Neural cell (in vitro differentiated cells): ENCODE measurements at regions not wholly inside any gene's neighbourhood (a gene's known extent, or its start where the extent isn't known, plus 50 kb on each side); places are given as distances from the start of the nearest gene placed in this dataset.

ENCODE experiments used
- H2AFZ ChIP-seq: fragments of 200-600, 300-800 bp; sonication (generic), shearing (Covaris generic); 2 replicates; pipeline ENCODE4 v1.6.0; 2014; ENCODE audit warnings: low read depth, mild to moderate bottlenecking, antibody characterized with exemption, low read length, moderate library complexity
- H3F3A ChIP-seq: fragments of 200-600 bp; shearing (Covaris generic); 2 replicates; pipeline ENCODE4 v1.6.1; 2016; ENCODE audit warnings: mild to moderate bottlenecking, moderate library complexity, mixed read lengths, antibody characterized with exemption, low read length; ENCODE audit not compliant: insufficient read depth, poor library complexity, severe bottlenecking
- H3K27ac ChIP-seq: fragments of 200-600, 300-800 bp; sonication (generic), shearing (Covaris generic); 2 replicates; pipeline ENCODE4 v1.5.1; 2014; ENCODE audit warnings: mild to moderate bottlenecking, low read length, moderate library complexity
- H3K27me3 ChIP-seq: fragments of 300-800, 200-600 bp; sonication (generic), shearing (Covaris generic); 2 replicates; pipeline ENCODE4 v1.6.0; 2014; ENCODE audit warnings: mild to moderate bottlenecking, low read depth, low read length, moderate library complexity; ENCODE audit not compliant: insufficient read depth
- H3K36me3 ChIP-seq: fragments of 300-800, 200-600 bp; sonication (generic), shearing (Covaris generic); 2 replicates; pipeline ENCODE4 v1.5.1; 2014; ENCODE audit warnings: mild to moderate bottlenecking, antibody characterized with exemption, low read length, moderate library complexity; ENCODE audit not compliant: insufficient read depth
- H3K4me2 ChIP-seq: fragments of 300-800, 200-600 bp; sonication (generic), shearing (Covaris generic); 2 replicates; pipeline ENCODE4 v1.6.0; 2014; ENCODE audit warnings: mild to moderate bottlenecking, low read length
- H3K4me3 ChIP-seq: fragments of 300-800, 200-600 bp; sonication (generic), shearing (Covaris generic); 2 replicates; pipeline ENCODE4 v1.5.1; 2014; ENCODE audit warnings: mild to moderate bottlenecking, low read length, moderate library complexity
- H3K79me2 ChIP-seq: fragments of 200-600 bp; shearing (Covaris generic); replicated peaks from 2 replicates; pipeline ENCODE4 v1.6.0; 2014; ENCODE audit warnings: mild to moderate bottlenecking, low read length, moderate library complexity; ENCODE audit not compliant: insufficient read depth
- H3K9ac ChIP-seq: fragments of 300-800, 200-600 bp; sonication (generic), shearing (Covaris generic); 2 replicates; pipeline ENCODE4 v1.6.1; 2016; ENCODE audit warnings: mild to moderate bottlenecking, low read length, mixed read lengths
- H3K9me2 ChIP-seq: fragments of 200-600 bp; shearing (Covaris generic); 2 replicates; pipeline ENCODE4 v1.6.1; 2016; ENCODE audit warnings: mild to moderate bottlenecking, low read length, mixed read lengths; ENCODE audit not compliant: insufficient read depth
- H3K9me3 ChIP-seq: fragments of 200-600, 300-800 bp; sonication (generic), shearing (Covaris generic); 2 replicates; pipeline ENCODE4 v1.6.1; 2016; ENCODE audit warnings: mild to moderate bottlenecking, mixed run types, low read length, moderate library complexity, mixed read lengths
- H4K20me1 ChIP-seq: fragments of 200-600 bp; shearing (Covaris generic); 2 replicates; pipeline ENCODE4 v1.6.1; 2016; ENCODE audit warnings: mild to moderate bottlenecking, mixed run types; ENCODE audit not compliant: insufficient read depth
- EP300 ChIP-seq: fragments of 450-650 bp; conservative IDR thresholded peaks from 2 replicates; pipeline ENCODE4 v1.6.1; 2014; ENCODE audit warnings: antibody characterized with exemption, mild to moderate bottlenecking, moderate library complexity; ENCODE audit not compliant: poor library complexity, severe bottlenecking
- EZH2 ChIP-seq: fragments of 200-600, 300-800 bp; shearing (Covaris generic), sonication (generic); IDR thresholded peaks from 2 replicates; pipeline ENCODE4 v1.6.1; 2014; ENCODE audit warnings: antibody characterized with exemption, low read length, borderline replicate concordance, mild to moderate bottlenecking; ENCODE audit not compliant: insufficient read depth, poor library complexity, severe bottlenecking
- MXI1 ChIP-seq: fragments of 450-650 bp; conservative IDR thresholded peaks from 2 replicates; pipeline ENCODE4 v1.6.1; 2014; ENCODE audit warnings: antibody characterized with exemption, mild to moderate bottlenecking; ENCODE audit not compliant: poor library complexity, severe bottlenecking
- POLR2AphosphoS5 ChIP-seq: IDR thresholded peaks from 2 replicates; pipeline ENCODE4 v1.6.1; 2012
- RAD21 ChIP-seq: fragments of 450-650 bp; conservative IDR thresholded peaks from 2 replicates; pipeline ENCODE4 v1.6.1; 2014; ENCODE audit warnings: antibody characterized with exemption, mild to moderate bottlenecking, moderate library complexity
- SMC3 ChIP-seq: fragments of 450-650 bp; conservative IDR thresholded peaks from 2 replicates; pipeline ENCODE4 v1.6.1; 2014; ENCODE audit warnings: antibody characterized with exemption, mild to moderate bottlenecking, moderate library complexity; ENCODE audit not compliant: poor library complexity
- TAF1 ChIP-seq: IDR thresholded peaks from 2 replicates; pipeline ENCODE4 v1.6.1; 2012; ENCODE audit warnings: low read depth
- TF ChIP-seq, protein P1 (sequence below): fragments of 450-650 bp; IDR thresholded peaks from 2 replicates; pipeline ENCODE4 v1.5.1; 2014; ENCODE audit warnings: antibody characterized with exemption, mild to moderate bottlenecking, moderate library complexity; ENCODE audit not compliant: poor library complexity, severe bottlenecking
- TF ChIP-seq, protein P2 (sequence below): IDR thresholded peaks from 2 replicates; pipeline ENCODE4 v1.6.1; 2012; ENCODE audit warnings: borderline replicate concordance

DNA sequence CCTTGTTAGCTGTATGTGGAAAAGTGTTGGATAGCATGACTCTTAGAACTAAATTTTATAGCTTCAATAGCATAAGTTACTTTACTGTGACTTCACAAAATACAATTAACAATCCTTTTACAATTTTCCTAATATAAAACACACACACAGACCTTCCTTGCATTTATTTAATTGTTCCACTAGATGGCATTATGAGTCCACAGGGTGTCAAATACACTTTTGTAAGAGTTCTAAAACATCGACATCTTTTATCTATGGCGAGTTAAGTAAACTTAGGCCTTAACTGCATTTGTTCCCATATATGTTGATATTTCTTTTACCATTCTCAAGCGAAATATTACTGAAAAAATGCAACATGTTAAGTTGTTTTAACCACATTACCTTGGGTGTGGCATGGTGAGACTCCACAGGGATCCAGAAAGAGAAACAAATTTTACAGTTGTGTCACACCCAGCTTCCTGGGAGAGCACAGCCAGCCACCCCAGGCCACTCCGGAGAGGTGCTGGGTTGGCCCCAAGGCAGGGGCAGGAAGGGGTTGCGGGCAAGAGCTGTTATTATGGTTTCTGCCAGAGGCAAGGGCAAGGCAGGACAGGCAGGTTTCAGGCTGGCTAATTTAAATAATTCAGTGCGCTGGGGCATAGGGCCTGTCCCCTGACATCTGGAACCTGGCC is 312.4 kb upstream of the MC4R start:
- H2AFZ ChIP-seq: no peak overlapping the region
- no peaks in the 10 kb centered on the region for H3K36me3 ChIP-seq
- H3K4me2 ChIP-seq: no peak overlapping the region
- no peaks in the 10 kb centered on the region for H3K79me2 ChIP-seq
- TF ChIP-seq, protein P1, sequence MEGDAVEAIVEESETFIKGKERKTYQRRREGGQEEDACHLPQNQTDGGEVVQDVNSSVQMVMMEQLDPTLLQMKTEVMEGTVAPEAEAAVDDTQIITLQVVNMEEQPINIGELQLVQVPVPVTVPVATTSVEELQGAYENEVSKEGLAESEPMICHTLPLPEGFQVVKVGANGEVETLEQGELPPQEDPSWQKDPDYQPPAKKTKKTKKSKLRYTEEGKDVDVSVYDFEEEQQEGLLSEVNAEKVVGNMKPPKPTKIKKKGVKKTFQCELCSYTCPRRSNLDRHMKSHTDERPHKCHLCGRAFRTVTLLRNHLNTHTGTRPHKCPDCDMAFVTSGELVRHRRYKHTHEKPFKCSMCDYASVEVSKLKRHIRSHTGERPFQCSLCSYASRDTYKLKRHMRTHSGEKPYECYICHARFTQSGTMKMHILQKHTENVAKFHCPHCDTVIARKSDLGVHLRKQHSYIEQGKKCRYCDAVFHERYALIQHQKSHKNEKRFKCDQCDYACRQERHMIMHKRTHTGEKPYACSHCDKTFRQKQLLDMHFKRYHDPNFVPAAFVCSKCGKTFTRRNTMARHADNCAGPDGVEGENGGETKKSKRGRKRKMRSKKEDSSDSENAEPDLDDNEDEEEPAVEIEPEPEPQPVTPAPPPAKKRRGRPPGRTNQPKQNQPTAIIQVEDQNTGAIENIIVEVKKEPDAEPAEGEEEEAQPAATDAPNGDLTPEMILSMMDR: peak; percentile 86
- TF ChIP-seq POLR2AphosphoS5: no peak
- TF ChIP-seq SMC3: peak; percentile 90
- peak; percentile 91 for TF ChIP-seq RAD21
- no peak overlapping the region for H3K4me3 ChIP-seq
- no peaks in the 10 kb centered on the region for H3K27me3 ChIP-seq
- no peak overlapping the region for H3K9ac ChIP-seq
- H3K9me3 ChIP-seq: no peaks in the 10 kb centered on the region
- H3F3A ChIP-seq: no peaks in the 10 kb centered on the region
- H4K20me1 ChIP-seq: no peaks in the 10 kb centered on the region
- H3K27ac ChIP-seq: no peak overlapping the region
- H3K9me2 ChIP-seq: no peaks in the 10 kb centered on the region

DNA sequence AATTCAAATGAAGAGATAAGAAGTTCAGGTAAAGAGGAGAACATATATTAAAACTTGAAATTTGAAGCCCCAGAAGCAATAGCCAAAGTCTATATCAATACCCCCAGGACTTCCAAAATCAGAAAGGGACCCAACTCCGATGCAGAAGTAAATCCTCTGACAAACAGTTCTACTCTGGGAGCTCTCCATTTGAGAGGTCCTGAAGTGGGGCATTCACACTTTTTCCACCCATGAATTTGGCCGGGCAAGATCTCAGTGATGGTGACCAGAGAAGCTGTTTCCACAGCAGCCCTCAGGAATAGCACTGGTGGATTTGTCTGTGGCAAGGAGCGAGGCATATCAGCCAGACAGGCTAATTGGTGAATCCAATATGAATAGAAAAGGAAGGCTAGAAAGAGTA is 313.6 kb upstream of the MC4R start:
- no peaks in the 10 kb centered on the region for H3K27me3 ChIP-seq

More for the DNA sequence above, 313.6 kb upstream of the MC4R start:
- H3K4me2 ChIP-seq: no peak overlapping the region
- H2AFZ ChIP-seq: no peak overlapping the region
- no peaks in the 10 kb centered on the region for H4K20me1 ChIP-seq
- no peak overlapping the region for H3K27ac ChIP-seq
- H3F3A ChIP-seq: no peaks in the 10 kb centered on the region
- no peaks in the 10 kb centered on the region for H3K36me3 ChIP-seq
- H3K79me2 ChIP-seq: no peaks in the 10 kb centered on the region
- no peaks in the 10 kb centered on the region for H3K9me2 ChIP-seq
- TF ChIP-seq TAF1: no peak
- TF ChIP-seq EP300: no peak
- TF ChIP-seq, protein P1: no peak
- no peak for TF ChIP-seq MXI1
- no peak for TF ChIP-seq SMC3
- TF ChIP-seq EZH2: no peak
- TF ChIP-seq POLR2AphosphoS5: no peak
- TF ChIP-seq, protein P2, sequence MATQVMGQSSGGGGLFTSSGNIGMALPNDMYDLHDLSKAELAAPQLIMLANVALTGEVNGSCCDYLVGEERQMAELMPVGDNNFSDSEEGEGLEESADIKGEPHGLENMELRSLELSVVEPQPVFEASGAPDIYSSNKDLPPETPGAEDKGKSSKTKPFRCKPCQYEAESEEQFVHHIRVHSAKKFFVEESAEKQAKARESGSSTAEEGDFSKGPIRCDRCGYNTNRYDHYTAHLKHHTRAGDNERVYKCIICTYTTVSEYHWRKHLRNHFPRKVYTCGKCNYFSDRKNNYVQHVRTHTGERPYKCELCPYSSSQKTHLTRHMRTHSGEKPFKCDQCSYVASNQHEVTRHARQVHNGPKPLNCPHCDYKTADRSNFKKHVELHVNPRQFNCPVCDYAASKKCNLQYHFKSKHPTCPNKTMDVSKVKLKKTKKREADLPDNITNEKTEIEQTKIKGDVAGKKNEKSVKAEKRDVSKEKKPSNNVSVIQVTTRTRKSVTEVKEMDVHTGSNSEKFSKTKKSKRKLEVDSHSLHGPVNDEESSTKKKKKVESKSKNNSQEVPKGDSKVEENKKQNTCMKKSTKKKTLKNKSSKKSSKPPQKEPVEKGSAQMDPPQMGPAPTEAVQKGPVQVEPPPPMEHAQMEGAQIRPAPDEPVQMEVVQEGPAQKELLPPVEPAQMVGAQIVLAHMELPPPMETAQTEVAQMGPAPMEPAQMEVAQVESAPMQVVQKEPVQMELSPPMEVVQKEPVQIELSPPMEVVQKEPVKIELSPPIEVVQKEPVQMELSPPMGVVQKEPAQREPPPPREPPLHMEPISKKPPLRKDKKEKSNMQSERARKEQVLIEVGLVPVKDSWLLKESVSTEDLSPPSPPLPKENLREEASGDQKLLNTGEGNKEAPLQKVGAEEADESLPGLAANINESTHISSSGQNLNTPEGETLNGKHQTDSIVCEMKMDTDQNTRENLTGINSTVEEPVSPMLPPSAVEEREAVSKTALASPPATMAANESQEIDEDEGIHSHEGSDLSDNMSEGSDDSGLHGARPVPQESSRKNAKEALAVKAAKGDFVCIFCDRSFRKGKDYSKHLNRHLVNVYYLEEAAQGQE: no peak
- no peak for TF ChIP-seq RAD21
- H3K4me3 ChIP-seq: no peak overlapping the region
- no peaks in the 10 kb centered on the region for H3K9me3 ChIP-seq
- H3K9ac ChIP-seq: no peak overlapping the region
